T-helper 17 cell (primary cell): ENCODE measurements at regions not wholly inside any gene's neighbourhood (a gene's known extent, or its start where the extent isn't known, plus 50 kb on each side); places are given as distances from the start of the nearest gene placed in this dataset.

Source experiments
- ATAC-seq: fragments of 150-1000 bp; cut with Tn5 transposase; 2 replicates; pipeline ENCODE4 v1.10.0; 2021; ENCODE audit warnings: mild to moderate bottlenecking, moderate library complexity
- DNase-seq, 3 donors: peaks; one replicate each; pipeline versions ENCODE4 v3.0.0 to v3.0.0-alpha.2; 2020 to 2021
- H3K9me3 ChIP-seq: one replicate; pipeline ENCODE4 v1.7.0; 2013; ENCODE audit warnings: low read length, mild to moderate bottlenecking; ENCODE audit not compliant: control insufficient read depth, poor library complexity, severe bottlenecking
- H3K27ac Mint-ChIP-seq: one replicate; pipeline ENCODE4 v1.8.0; 2022; ENCODE audit warnings: mild to moderate bottlenecking, moderate library complexity, mixed read lengths
- H3K27me3 Mint-ChIP-seq: one replicate; pipeline ENCODE4 v1.8.0; 2022; ENCODE audit warnings: mixed read lengths
- H3K36me3 Mint-ChIP-seq: one replicate; pipeline ENCODE4 v1.8.0; 2022; ENCODE audit warnings: low read depth, mixed read lengths
- H3K4me1 Mint-ChIP-seq: one replicate; pipeline ENCODE4 v1.8.0; 2022; ENCODE audit warnings: mild to moderate bottlenecking, mixed read lengths
- H3K4me3 Mint-ChIP-seq: one replicate; pipeline ENCODE4 v1.8.0; 2022; ENCODE audit warnings: mild to moderate bottlenecking, moderate library complexity, mixed read lengths

- no peaks in the 10 kb centered on the region for H3K9me3 ChIP-seq
- H3K36me3 Mint-ChIP-seq: peaks cover 2% of the 10 kb centered on the region
- ATAC-seq: no peak
Observed at GRCh38 chr3:72673011-72673771, 175.1 kb downstream of the SHQ1 start.

GRCh38 chr3:72669224-72669623 lies 179.0 kb downstream of the SHQ1 start:
- no peak overlapping the region for H3K4me3 Mint-ChIP-seq
- no peaks in the 10 kb centered on the region for H3K4me1 Mint-ChIP-seq
- ATAC-seq: no peak

More at GRCh38 chr3:72673011-72673771, 175.1 kb downstream of the SHQ1 start:
- Mint-ChIP-seq H3K27me3 (peaks cover 12% of the 10 kb centered on the region), H3K27ac (no peak overlapping the region), H3K4me3 (no peak overlapping the region), H3K4me1 (no peaks in the 10 kb centered on the region)
- no peak for DNase-seq

GRCh38 chr3:72666447-72666755 lies 181.8 kb downstream of the SHQ1 start:
- no peak for DNase-seq
- ATAC-seq: no peak
- Mint-ChIP-seq H3K27me3 (no peaks in the 10 kb centered on the region), H3K27ac (no peak overlapping the region), H3K4me3 (no peak overlapping the region), H3K36me3 (no peaks in the 10 kb centered on the region), H3K4me1 (no peaks in the 10 kb centered on the region)
- no peaks in the 10 kb centered on the region for H3K9me3 ChIP-seq

More at GRCh38 chr3:72669224-72669623, 179.0 kb downstream of the SHQ1 start:
- no peak for DNase-seq
- H3K9me3 ChIP-seq: no peaks in the 10 kb centered on the region
- no peaks in the 10 kb centered on the region for H3K36me3 Mint-ChIP-seq
- H3K27me3 Mint-ChIP-seq: peaks cover 6% of the 10 kb centered on the region
- H3K27ac Mint-ChIP-seq: no peak overlapping the region

- H3K27ac Mint-ChIP-seq: no peak overlapping the region
- ATAC-seq (peak; percentile 57), DNase-seq (peak in 2 of 3 donors; percentile 24 to 41)
- H3K9me3 ChIP-seq: no peaks in the 10 kb centered on the region
- H3K27me3 Mint-ChIP-seq: no peaks in the 10 kb centered on the region
- H3K4me1 Mint-ChIP-seq: no peaks in the 10 kb centered on the region
- H3K36me3 Mint-ChIP-seq: no peaks in the 10 kb centered on the region
- no peak overlapping the region for H3K4me3 Mint-ChIP-seq
Observed at GRCh38 chr3:72665701-72666446, 182.4 kb downstream of the SHQ1 start.

GRCh38 chr3:72665103-72665502 lies 183.1 kb downstream of the SHQ1 start:
- no peaks in the 10 kb centered on the region for H3K9me3 ChIP-seq
- DNase-seq (no peak), ATAC-seq (no peak)
- H3K27ac Mint-ChIP-seq: no peak overlapping the region
- H3K4me1 Mint-ChIP-seq: no peaks in the 10 kb centered on the region
- no peaks in the 10 kb centered on the region for H3K36me3 Mint-ChIP-seq
- no peak overlapping the region for H3K4me3 Mint-ChIP-seq
- H3K27me3 Mint-ChIP-seq: no peaks in the 10 kb centered on the region

- Mint-ChIP-seq H3K27me3 (no peaks in the 10 kb centered on the region), H3K27ac (no peak overlapping the region), H3K4me3 (no peak overlapping the region), H3K36me3 (no peaks in the 10 kb centered on the region), H3K4me1 (no peaks in the 10 kb centered on the region)
- DNase-seq: no peak
- H3K9me3 ChIP-seq: no peaks in the 10 kb centered on the region
- ATAC-seq: no peak
Observed at GRCh38 chr3:72664184-72664975, 183.9 kb downstream of the SHQ1 start.

GRCh38 chr3:72663429-72663828 lies 184.8 kb downstream of the SHQ1 start:
- H3K9me3 ChIP-seq: no peaks in the 10 kb centered on the region
- Mint-ChIP-seq H3K27me3 (no peaks in the 10 kb centered on the region), H3K4me3 (no peak overlapping the region), H3K27ac (no peak overlapping the region), H3K4me1 (no peaks in the 10 kb centered on the region), H3K36me3 (no peaks in the 10 kb centered on the region)
- DNase-seq: no peak
- ATAC-seq: no peak

GRCh38 chr3:72661115-72661457 lies 187.2 kb downstream of the SHQ1 start:
- ATAC-seq (no peak), DNase-seq (no peak)
- Mint-ChIP-seq H3K4me3 (no peak overlapping the region), H3K4me1 (peaks cover 7% of the 10 kb centered on the region), H3K27ac (no peak overlapping the region), H3K36me3 (no peaks in the 10 kb centered on the region), H3K27me3 (peaks cover 3% of the 10 kb centered on the region)
- H3K9me3 ChIP-seq: no peaks in the 10 kb centered on the region

- peaks cover 7% of the 10 kb centered on the region for H3K4me1 Mint-ChIP-seq
- no peak overlapping the region for H3K4me3 Mint-ChIP-seq
- ATAC-seq (no peak), DNase-seq (no peak)
- no peak overlapping the region for H3K27ac Mint-ChIP-seq
- peaks cover 6% of the 10 kb centered on the region for H3K27me3 Mint-ChIP-seq
- H3K9me3 ChIP-seq: no peaks in the 10 kb centered on the region
- H3K36me3 Mint-ChIP-seq: no peaks in the 10 kb centered on the region
Observed at GRCh38 chr3:72660270-72661114, 187.8 kb downstream of the SHQ1 start.

GRCh38 chr3:72659596-72659995 lies 188.6 kb downstream of the SHQ1 start:
- H3K27me3 Mint-ChIP-seq: peaks cover 6% of the 10 kb centered on the region
- H3K36me3 Mint-ChIP-seq: no peaks in the 10 kb centered on the region
- peaks cover 7% of the 10 kb centered on the region for H3K4me1 Mint-ChIP-seq
- no peak overlapping the region for H3K4me3 Mint-ChIP-seq
- DNase-seq (no peak), ATAC-seq (no peak)
- no peaks in the 10 kb centered on the region for H3K9me3 ChIP-seq
- no peak overlapping the region for H3K27ac Mint-ChIP-seq

- H3K36me3 Mint-ChIP-seq: peaks cover 2% of the 10 kb centered on the region
- peaks cover 6% of the 10 kb centered on the region for H3K27me3 Mint-ChIP-seq
- DNase-seq (no peak), ATAC-seq (no peak)
- H3K4me3 Mint-ChIP-seq: no peak overlapping the region
- no peaks in the 10 kb centered on the region for H3K9me3 ChIP-seq
- H3K4me1 Mint-ChIP-seq: peaks cover 7% of the 10 kb centered on the region
- no peak overlapping the region for H3K27ac Mint-ChIP-seq
Observed at GRCh38 chr3:72659188-72659587, 189.1 kb downstream of the SHQ1 start.

GRCh38 chr3:72658466-72659100 lies 189.7 kb downstream of the SHQ1 start:
- Mint-ChIP-seq H3K27me3 (peaks cover 6% of the 10 kb centered on the region), H3K36me3 (peaks cover 2% of the 10 kb centered on the region), H3K27ac (no peak overlapping the region), H3K4me3 (no peak overlapping the region), H3K4me1 (peaks cover 7% of the 10 kb centered on the region)
- no peak for ATAC-seq
- no peaks in the 10 kb centered on the region for H3K9me3 ChIP-seq
- no peak for DNase-seq
